GM21529 (cell line): ENCODE measurements at regions not wholly inside any gene's neighbourhood (a gene's known extent, or its start where the extent isn't known, plus 50 kb on each side); places are given as distances from the start of the nearest gene placed in this dataset.

ENCODE experiments used
- ATAC-seq: cut with Tn5 transposase; IDR thresholded peaks from one replicate; pipeline ENCODE4 v1.9.1; 2021; ENCODE audit not compliant: unreplicated experiment

DNA sequence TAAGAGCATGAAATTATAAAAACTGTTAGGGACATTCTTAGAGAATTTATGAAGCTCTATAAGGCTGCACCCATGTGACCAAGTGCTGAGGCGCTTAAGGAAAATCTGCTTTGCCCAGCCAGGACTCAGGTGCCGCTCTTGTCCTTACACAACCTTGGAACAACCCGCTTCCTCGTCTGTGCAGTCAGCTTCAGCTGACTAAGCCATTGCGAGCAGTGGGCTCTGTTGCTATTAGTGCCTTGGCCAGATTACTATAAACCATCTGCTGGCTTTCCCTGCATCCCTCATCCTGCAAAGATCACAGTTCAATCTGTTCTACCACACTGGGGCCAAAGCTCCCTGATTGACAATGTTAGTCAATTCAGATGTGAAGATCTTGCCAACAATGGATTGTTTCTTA lies 89.1 kb upstream of the E2F3 start:
- no peak for ATAC-seq

DNA sequence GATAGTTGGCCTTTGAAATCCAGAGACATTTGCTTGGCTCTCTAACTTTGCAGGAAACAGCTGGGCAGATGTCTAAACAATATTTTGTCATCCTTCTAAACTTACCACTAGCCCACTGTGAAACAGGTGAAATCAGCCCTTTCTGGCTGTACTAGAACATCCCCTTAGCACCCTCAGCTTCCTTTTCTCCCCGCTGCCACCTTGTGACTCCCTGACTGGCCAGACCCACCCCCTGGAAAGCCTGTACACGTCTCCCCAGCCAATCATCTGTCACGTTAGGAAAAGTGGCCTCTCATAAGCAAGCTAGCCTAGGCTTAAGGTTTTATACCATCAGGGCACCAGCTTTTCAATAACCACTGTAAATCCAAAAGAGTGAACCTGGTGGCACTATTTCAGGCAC lies 88.6 kb upstream of the E2F3 start:
- no peak for ATAC-seq

DNA sequence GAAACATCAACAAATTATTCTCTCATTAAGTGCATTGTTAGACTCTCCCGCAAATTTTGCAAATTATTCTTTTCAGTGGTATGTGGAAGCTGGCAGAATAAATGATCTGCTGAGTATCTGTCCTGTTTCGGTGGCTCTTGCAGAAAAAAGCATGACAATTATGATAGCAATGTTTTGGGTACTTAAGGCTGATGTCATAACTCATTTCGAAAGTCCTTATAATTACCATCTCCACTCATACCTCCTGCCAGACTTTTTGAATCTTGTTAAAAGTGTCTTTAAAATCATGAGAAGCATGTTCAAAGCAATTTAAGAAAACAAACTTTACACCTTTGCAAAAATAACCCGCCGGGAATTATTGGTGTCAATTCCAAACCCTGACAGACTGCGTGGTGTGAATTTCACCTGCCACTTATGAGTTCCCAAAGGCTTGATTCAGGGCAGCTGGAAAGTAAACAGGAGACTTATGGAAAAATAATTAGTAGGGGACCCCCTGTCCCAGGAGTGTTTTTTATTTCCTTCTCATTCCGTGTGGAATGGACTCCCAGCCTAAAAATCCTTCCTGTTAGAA lies 87.6 kb upstream of the E2F3 start:
- no peak for ATAC-seq

DNA sequence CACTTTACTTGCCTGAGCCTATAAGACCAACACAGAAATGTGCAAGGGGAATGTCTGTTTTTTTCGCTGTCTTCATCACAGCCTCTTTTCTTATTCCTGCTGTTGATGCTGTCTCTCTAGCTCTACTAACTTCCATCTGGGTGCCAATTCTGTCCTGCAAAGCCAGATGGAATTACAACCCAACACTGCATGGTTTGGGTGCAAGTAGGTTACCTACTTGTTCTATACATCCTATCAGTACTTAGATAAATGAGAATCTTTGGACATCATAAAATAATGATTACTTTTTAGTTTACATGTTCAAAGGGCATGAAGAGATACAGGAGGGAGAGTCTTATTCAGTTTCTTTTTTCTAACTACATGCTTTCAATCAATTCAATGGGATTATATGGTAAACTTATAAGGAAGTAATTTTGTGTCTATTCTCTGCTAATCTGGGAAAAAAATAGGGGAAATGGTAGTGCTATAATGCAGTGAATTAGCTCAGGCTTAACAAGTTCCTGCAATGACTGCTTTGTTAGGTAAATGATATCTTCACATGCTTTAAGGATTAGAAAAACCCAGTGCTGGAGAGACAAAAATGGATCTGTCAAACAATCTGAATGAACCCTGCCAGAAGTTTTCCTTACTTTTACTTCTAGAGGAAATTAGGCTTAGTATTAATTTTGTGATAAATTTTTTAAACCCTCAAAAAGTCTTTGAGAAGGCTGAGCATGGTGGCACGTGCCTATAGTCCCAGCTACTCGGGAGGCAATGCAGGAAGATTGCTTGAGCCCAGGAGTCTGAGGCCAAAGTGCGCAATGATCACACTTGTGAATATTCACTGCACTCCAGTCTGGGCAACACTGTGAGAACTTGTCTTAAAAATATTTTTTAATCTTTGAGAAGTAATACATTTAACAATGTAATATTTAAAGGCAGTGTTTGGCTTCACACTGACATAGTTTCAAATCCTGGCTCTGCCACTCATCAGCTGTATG lies 86.5 kb upstream of the E2F3 start:
- no peak for ATAC-seq

DNA sequence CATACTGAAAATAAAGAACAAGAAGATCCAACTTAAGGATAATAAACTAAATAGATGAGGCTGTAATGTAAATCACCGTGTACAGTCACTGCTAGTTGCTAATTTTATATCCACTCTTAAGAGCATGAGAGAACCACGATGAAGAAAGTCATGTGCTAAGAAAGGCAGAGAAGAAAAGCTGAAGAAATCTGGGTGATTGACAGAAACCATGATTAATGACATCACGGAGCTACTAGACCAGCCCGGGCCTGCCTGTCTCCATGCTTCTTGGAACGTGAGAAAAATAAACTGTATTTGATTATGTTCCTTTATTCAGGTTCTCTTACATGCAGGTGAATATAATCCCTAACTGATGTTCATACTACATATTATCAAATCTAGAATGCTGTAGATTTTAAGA lies 84.2 kb upstream of the E2F3 start:
- ATAC-seq, result no peak

DNA sequence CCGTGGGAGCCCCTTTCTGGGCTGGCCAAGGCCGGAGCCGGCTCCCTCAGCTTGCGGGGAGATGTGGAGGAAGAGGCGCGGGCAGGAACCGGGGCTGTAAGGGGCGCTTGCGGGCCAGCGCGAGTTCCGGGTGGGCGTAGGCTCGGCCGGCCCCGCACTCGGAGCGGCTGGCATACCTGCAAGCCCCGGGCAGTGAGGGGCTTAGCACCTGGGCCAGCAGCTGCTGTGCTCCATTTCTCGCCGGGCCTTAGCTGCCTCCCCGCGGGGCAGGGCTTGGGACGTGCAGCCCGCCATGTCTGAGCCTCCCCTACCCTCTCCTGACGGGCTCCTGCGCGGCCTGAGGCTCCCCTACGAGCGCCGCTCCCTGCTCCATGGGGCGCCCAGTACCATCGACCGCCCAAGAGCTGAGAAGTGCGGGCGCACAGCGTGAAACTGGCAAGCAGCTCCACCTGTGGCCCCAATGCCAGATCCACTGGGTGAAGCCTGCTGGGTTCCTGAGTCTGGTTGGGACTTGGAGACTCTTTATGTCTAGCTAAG lies 82.8 kb upstream of the E2F3 start:
- ATAC-seq, result no peak

DNA sequence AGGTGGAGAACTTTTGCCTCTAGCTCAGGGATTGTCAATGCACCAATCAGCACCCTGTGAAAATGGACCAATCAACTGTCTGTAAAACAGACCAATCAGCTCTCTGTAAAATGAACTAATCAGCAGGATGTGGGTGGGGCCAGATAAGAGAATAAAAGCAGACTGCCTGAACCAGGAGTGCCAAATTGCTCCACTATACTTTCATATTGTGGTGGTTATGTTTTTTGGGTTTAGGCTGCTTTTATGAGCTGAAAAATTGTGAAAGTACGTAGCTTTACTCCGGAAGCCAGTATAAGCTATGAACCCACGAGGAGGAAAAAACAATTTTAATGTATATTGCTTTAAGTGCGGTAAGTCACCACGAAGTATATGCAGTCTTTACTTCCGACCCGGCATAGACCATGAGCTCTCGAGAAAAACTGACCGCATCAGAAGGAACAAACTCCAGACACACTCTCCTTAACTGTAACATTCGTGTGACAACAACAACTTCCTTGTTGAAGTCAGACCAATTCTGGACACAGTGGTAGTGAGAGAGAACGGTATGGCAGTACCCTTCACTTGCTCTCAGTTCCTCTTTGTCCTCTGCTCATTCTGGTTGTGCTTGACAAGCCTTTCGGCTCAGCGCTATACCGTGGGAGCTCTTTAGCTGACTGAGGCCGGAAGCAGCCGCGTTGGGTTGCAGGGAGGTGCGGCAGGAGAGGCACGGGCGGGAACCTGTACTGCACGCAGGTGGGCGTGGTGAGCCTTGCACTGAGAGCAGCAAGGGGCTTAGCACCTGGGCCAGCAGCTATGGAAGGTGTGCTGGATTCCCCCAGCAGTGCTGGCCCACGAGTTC lies 81.9 kb upstream of the E2F3 start:
- ATAC-seq, result peak; percentile 99

DNA sequence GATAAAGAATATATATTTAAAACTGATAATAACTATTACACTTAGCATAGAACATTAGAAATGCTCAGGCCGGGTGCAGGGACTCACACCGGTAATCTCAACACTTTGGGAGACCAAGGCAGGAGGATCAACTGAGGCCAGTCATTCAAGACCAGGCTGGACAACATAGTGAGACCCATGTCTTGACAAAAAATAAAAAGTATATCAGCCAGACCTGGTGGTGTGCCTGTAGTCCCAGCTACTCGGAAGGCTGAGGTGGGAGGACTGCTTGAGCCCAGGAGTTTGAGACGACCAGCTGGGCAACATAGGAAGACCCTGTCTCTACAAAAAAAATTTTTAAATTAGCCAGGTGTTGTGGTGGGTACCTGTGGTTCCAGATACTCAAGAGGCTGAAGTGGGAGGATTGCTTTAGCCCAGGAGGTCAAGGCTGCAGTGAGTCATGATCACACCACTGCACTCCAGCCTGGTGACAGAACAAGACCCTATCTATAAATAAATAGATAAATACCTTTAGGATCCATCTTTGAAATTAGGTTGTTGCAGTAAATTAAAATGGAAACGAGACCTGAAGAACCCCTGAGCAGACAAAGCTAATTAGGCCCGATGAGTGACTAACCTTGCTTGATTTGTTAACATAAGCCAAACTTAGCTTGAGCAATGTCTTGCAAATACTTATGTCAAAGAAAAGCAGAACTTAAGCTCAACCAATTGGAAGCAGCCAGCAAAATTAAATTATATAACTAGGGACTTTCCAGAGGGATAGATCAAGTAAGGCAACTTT lies 75.8 kb upstream of the E2F3 start:
- no peak for ATAC-seq

DNA sequence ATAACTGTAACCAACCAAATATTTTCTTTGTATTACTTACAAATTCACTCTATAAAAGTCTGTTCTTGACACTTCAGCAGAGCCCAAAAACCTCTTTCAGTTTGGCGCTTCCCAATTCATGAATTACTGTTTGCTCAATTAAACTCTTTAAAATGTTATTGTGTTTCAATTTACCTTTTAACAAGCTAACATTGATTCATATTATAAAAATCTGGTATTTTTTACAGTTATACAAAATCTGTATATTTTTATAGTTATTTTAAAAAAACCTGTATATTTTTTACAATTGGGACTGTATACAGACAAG lies 75.3 kb upstream of the E2F3 start:
- no peak for ATAC-seq

DNA sequence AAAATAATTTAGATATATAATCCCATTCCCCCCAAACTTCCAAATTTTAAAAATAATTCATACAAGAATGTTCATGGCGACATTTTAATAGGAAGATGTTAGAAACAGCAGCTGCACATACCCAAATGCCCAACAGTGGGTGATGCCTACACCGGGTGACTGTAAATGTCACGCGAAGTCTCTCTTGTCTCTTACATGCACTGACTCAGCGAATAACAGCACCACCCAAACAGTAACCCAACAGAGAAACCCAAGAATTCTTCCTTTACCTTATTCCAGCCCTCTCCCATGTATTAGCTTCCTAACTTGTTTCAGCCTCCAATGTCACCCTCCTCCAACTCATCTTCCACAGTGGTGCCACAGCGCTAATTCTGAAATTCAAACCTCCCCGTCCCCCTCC lies 74.5 kb upstream of the E2F3 start:
- no peak for ATAC-seq

DNA sequence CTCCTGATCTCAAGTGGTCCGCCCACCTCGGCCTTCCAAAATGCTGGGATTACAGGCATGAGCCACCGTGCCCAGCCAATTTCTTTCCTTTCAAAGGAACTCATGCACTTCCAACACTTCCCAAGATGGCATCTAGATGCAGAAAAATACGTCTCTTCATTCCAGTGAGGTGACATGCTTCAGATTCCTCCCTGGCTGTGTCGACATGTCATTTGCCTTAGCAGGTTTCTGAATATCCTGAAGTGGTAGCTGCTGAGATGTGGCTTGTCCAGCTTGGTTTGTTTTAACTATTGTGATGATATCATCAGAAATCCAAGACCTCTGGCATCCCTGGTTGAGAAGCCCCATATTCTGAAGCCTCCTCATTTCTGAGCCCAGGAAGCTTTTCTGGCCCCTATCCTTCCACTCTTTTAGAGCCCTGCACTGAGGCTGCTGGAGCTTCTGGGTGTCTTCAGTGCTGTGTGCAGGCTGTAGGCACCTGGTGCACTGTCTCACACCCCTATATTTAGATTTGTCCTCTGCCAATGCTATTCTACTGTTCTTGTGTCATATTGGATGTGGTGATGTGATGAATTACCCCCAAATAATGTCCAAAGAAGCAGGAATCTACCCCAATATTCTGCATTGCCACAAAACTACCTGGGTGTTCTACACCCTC lies 73.3 kb upstream of the E2F3 start:
- ATAC-seq, result no peak

DNA sequence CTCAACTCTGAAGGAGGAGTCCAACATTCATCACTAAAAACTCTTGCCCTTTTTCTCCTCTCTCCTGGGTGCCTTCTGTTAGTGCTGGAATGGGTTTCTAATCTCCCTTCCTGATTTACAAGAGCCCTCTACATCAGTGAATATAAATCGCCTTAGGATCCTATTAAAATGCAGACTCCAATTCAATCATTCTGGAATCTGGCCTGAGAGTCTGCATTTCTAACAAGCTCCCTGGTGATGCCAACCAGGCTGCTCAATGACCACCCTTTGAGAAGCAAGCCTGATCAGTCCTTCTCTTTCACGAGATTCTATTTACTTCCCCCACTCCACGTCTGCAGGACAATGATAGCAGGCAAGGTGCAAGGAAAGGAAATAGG lies 72.8 kb upstream of the E2F3 start:
- no peak for ATAC-seq

DNA sequence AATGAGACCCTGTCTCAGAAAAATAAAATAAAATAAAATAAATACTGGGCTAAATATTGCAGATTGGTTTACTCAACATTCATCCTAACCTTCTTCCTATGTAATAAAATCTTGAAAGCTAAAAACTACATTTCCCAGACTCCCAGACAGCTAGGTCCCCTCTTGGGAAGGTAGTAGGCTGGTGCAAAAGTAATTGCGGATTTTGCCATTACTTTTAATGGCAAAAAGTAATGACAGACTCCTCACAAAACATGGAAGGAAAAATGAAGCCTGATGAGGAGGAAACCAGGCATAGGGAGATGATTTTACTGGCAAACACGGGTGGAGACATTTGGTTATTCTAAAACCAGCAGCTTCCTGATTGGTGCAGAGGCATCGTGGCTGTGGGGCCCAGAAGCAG lies 70.6 kb upstream of the E2F3 start:
- ATAC-seq, result no peak

DNA sequence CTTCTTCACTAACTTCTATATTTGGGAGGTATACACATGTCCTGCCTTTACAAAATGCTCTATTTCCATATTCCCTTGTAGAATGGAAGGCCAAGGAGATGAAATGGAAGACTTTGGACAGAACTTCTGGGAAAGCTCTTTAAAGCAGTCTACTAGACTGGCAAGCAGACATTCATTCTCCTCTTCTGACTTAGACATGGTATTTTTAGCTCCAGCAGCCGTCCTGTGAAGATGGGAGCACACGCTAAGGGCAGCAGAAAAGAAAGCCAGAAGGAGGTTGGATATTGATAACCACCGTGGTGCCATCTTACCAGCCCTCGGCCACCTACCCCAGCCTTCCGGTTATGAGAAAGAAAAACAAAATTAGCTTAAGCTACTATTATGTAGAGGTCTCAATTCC lies 70.1 kb upstream of the E2F3 start:
- ATAC-seq, result no peak

DNA sequence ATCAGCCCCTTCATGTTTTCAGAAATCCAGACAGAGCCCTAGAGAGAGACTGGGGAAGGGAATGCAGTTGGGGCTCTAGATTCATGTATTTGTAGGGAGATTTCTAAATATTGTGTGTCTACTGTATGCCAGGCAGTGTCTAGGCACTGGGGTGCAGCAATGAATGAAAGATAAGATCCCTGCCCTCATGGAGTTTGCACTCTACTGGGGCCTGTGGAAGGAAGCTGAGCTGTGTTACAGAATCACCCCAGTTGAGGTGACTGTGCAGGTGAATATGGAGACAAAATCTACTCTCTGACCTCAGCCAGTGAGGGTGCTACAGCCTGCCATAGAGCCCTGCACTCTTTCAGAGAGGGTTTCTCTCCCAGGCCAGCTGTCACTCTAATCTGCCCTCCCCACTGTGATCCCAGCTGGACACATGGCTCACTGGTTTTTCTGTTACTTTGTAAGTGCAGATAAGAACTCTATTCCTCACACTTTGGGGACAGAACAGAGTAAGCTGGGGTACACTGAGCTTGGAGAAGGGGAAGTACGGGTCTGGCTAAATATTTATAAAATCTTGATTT lies 69.2 kb upstream of the E2F3 start:
- ATAC-seq, result no peak

DNA sequence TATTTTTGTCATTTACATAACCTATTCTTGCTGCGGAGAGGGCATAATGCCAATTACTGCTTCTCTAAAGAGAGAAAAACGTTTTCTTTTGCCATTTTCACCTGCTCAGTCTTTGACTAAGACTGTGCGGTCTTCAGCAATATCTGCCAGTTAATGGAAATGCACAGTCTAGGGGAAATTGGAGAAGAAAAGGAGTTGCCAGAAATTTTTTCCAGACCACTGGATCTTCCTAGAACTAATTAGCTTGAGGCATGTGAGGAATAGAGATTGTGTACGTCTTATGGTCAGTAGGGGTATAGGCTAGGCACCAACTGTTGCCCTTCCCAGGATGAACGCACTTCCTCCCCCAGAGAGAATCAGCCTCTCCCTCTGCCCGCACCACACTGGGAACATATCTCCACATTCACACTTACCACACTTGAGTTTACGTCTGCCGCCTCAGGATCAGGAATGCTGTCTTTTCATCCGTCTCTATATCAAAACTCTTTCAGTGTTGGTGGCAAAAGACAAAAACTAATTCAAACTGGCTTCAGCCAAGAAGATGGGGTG lies 67.9 kb upstream of the E2F3 start:
- ATAC-seq, result no peak

DNA sequence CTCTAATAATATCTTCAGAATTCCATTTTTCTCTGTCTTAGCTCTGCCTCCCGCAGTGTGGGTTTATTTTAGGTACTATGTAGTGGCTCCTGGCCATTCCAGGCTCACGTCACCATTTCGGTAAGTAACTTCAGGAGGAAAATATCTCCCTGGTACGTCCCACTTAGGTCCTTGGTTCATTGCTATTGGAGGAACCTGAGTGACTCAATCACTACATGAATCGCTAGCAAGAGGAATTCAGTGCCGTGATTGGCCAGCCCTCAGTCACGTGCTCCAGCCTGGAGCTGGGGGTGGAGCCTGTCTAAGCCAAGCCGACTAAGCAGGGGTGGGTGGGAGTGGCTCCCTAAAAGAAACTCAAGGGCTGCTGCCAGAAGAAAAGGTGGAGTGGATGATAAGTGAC lies 67.3 kb upstream of the E2F3 start:
- ATAC-seq, result no peak

DNA sequence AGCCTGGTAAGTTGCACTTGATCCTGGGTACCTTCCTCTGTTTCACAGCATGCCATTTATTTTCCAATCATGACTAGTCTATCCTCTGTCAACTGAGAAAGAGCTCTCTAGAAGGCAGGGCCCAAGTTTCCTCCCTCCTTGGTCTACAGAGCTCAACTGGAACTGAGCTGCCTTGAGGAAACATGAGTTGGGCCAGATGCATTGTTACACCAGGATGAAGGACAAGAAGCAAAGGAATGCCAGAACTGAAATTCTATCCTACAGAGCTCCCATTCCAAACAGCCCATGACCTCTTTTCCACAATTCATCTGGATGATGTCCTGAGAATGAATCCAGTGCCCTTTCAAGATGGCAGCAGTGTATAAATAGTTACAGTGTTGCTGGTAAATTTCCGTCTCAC lies 66.7 kb upstream of the E2F3 start:
- no peak for ATAC-seq

DNA sequence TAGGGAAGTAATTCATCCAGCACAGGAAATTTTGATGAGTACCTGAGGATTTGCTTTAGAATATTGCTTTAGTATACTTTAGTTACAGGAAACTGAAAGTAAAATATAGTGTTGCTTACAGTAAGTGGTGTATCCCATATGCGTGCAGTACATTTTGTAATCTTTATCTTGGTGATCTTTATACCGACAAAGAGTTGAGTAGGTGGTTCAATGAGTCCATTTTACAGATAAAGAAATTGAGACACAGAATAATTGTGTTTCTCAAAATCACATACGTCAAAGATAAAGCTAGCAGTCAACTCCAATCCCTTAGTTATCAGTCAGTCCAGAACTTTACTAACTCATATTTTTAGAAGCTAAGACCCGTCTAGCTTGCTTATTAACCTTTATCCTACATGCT lies 65.8 kb upstream of the E2F3 start:
- ATAC-seq, result no peak

DNA sequence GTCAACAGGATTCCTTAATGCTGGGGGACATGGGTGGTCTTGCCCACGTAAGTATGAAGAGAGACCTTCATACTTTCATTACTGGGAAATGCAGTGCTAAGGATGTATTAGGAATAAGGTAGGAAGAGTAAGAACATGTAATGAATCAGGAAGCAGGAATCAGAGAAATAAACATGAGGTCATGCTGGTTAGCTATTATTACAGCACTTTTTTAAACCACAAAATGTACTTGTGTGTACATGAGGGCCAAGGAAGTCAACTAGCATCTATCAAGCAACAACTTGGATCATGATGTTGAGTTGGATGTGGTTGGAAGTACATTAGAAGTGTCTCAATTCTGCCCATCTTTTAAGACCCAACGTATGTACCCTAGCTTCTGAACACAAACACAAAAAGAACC lies 63.5 kb upstream of the E2F3 start:
- no peak for ATAC-seq
